ENCODE measurements at regions not wholly inside any gene's neighbourhood (a gene's known extent, or its start where the extent isn't known, plus 50 kb on each side); places are given as distances from the start of the nearest gene placed in this dataset.

DNA sequence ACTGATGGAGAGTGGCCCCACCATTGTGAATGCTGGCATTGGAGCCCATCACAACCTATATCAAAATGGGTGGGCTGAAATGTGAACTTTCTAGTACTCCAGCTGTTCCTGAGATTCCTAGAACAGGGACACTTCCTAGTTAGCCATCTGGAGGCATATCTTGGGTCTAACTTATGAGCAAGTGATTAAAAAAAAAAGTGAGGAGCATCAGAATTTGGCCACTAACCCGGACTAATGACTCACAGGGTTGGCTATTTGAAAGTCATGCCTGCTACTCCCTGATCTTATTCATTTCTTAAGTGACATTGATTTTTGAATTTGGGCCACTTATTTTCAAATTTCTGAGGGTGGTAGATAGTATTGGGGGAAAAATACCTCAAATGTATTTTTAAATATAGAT lies 216.6 kb downstream of the HRH4 start:
- no peak for FAIRE-seq

DNA sequence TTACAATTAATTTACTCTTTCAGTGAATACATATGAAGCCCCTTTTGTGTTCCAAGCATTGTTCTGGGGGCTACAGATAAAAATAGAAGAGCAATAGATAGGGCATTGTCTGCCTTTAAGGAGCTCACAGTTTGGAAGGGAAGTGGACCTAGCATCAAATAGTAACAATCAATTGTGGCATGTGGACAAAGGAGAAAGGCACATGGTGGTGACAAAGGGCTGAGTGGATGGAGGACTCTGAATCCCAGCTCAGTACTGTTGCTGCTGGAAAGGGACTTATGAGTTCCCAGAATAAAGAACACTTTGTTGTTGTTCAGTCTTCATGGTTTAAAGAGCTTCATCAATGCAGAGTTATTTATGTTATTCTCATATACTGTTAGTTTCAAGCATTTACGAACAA lies 217.7 kb downstream of the HRH4 start:
- FAIRE-seq = no peak

DNA sequence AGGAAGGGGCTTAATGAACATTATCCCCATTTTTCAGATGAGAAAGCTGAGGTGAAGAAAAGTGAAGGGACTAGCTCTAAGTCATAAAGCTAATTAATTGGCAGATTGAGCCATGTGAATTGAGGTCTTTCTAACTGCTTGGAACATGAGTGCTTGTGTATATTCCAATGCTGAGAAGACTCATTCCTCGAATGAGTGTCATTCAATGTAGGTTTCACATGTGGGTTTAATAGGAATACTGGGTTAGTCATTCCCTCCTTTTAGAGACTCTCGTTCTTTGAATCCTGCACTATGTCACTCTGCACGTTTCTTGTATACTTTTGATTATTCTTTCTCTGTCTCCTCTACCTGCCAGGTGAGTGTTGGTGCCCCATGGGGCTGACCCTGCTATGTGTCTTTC lies 218.2 kb downstream of the HRH4 start:
- FAIRE-seq = no peak

DNA sequence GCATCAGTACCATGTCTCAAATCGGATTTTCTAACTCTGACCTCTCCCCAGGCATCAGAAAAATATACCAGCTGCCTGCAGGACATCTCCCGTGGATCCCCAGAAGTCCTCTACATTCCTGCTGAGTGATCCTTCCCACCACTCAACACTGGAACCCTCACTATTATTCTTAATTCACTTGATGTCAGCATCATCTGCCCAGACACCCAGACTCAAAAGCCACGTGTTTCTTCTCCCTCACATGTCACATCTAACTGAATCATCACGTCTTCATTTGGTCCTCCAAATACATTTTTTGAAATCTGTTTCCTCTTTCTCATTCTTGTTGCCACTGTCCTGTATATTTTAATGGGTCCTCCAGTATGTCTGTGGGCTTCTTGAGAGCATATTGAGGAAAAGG lies 218.6 kb downstream of the HRH4 start:
- no peak for FAIRE-seq

DNA sequence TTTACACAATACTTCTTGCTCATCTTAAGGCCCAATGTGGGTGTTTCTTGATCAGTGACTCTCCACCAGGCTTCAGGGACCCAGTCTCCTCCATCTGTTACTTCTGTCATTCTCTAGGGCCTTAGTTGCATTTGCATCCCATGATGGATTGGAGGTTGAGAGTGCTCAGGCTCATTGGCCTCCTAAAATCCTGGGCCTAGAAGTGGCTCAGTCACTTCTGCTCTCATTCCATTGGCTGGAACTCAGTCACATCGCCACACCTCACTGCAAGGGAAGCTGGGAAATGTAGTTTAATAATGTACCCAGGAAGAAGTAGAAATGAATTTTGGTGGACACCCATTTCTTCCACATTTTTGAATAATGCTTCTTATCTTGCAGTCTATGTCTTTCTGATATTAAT lies 223.5 kb downstream of the HRH4 start:
- FAIRE-seq = no peak

DNA sequence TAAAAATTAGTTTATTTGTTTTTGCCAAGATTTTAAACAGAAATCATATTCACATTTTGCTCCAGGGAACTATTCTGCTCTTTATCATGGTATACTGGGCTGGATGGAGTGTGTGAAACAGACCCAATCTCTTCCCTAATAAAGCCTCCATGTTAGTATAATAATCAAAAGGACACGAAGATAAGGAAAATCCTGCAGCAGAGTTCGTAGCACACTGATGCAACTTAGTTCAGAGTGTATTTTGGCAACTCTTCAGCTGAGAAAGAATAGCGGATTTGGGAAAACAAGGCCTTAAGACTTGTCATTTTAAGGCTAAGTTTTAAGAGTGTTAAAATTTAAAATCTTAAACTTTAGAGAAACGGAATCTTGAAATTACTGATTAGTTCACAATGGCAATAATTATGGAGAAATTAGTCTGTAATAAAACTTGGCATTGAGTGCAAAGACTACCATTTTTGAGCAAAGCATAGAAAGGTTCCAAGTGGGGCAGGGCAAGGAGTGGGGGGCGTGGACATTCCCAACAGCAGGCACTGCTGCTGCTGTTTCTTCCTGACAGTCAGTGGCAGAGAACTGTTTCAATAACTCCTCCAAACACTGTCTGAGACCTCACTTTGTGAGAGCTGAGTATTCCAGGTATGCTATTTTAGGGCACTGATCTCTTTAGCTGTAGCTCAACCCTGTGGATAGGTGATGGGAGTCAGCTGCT lies 225.0 kb downstream of the HRH4 start:
- FAIRE-seq = no peak

DNA sequence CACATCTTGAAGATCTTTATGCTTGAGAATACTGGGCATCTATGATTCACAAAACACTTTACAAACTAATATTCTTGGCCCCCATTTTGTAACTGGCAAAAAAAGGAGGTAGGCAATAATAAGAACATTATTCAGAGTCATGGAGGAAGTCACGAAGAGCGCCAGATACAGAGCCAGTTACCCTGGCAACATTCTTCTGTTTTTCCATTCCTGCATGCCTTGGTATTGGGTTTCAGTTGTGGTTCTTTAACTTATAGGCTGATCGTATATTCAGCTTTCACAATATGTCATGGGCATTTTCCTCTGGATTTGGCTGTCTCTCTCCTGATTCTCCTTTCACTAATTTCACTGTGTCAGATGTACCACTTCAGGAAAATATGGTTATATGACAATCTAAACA lies 234.7 kb downstream of the HRH4 start:
- no peak for FAIRE-seq

DNA sequence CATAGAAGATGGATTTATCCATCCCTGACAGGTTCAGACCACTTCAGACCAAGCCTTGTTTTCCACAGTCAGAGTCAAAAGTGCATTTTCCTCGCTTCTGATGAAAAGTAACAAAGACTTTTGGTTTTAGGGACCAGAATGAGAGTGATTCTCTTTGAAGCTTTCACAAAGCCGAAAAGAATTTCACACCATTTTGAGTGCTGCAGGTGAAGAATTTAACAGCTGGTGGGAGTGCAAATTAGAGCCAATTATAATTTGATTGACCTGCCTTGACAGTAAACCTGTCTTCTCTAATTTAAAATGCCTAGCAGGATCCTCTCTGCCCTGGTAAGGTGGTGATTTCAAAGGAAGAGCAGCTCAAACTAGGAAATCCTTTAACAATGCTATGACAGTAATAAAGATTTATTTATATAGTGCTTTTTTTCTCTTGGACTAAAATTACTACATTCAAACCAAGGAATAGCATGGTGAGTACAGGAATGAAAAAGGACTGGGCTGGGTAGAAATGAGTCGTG lies 241.6 kb downstream of the HRH4 start:
- no peak for FAIRE-seq

DNA sequence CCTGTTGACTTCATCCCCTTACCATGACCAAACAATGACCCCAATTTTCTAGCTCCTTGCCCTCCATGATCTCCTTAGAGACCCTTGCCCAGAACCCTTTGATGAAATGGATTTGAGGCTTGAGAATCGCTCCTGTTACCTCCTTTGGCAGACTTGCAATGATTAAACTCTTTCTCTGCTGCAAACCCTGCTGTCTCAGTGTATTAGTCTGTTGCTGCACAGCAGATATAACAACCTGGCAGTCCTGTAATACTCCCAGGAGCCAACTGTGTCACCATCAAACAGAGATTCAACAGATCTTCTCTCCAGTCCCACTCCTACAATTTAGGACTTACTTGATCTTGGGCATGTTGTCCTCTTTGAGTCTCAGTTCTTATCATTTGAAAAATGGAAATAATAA lies 242.9 kb downstream of the HRH4 start:
- no peak for FAIRE-seq

DNA sequence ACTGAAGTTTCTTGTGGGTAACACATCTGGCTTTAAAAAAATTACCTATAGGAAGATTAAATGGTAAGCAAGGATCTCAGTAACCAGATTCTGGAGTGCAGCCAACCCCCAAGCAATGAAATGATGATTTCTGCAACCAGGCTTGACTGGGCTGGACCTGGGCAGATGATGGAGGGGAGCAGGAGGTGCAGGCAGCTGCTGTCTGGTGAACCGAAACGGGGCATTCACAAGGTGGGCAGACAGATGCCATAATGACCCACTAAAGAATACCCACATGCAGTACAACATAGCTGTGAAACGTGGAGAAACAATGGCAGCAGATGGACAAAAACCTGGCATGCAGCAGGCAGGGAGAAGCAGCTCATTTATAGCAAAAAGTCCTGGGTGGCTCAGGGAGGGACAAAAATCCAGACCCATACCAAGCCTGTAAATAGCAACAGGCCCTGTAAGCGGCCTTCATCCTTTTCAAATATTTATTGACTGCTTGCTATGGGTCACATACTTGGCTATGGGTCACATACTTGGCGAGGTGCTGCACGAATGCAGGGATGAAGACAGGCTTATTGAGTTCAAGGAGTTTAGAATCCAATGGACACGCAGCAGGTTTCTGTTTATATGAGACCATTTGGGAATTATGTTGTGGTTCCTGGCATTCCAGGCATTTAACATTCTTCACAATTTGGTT lies 244.7 kb downstream of the HRH4 start:
- no peak for FAIRE-seq

DNA sequence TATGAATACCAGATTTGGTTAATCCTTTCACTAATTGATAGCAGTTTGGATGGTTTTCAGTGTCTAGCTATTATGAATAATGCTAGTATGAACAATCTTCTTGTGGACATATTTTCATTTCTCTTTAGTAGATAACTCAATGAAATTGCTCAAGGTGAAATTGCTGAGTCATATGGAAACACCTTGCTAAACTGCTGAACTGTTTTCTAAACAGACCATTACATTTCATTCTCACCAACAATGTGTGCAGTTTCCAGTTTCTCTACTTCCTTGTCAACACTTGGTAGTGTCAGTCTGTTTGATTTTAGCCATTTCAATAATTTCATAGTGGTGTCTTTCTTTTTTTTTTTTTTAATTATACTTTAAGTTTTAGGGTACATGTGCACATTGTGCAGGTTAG lies 250.0 kb downstream of the HRH4 start:
- FAIRE-seq = no peak

DNA sequence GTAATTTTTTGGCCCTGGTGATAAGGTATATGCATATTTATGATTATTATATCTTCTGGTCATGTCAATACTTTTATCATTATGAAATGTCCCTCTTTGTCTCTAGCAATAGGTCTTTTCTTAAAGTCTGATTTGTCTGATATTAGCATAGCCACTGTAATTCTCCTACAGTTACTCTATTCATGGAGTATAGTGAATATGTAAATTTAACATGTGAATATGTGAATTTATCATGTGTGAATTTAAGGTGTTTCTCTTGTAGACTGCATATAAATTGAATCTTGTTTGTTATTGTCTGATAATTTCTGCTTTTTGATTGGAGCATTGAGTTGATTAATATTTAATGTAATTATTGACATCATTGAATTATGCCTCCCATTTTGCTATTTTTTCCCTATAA lies 259.4 kb downstream of the HRH4 start:
- no peak for FAIRE-seq

DNA sequence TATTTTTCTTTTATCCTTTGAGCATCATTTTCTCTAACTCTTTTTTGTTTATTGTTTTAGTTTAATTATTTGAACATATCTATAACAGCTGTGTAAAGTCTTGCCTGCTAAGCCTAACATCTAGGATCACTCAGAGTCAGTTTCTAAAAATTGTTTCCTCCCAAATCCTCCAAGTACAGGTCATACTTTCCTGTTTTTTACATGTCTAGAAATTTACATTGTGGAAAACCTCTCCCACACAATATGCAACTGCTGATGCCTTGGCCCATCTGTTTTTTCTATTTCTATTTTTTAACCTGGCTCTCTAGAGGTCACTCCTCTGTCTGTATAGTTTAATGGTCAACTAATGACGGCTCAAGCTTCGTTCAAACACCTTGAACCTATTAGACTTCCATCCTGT lies 261.0 kb downstream of the HRH4 start:
- FAIRE-seq = peak; percentile 70

DNA sequence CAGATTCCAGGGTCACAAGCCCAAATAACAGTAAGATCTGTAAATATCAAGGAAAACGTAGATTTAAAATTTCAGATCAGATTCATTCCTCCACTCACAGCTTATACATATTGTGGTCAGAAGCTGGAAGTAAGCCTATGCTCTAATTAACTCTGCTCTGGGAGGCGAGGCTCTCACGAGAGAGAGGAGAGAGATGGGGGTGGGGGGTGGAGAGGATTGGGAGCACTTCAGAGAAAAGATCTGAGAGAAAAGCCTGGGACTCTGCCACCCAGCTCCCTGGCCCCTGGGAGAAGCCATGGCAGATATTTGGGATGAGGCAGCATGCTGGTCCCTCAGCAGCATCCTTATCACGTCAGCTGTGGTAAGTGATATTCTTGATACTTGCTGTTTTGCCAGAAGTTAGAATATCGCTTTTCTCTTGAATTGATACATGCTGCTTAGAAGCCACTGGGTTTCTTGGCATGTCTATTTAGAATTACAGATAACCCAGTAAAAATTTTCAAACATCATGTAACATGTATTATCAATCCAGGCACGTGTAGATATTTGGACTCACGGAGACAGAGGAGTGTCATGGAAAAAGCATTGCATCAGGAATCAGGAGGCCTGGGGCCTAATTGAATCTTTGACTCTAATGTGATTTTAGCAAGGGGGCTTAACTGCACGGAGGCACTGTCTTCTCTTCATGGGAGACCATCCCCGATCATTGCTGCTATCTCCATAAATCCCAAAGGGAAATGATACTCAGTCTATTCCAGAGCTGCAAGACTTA lies 265.4 kb downstream of the HRH4 start:
- FAIRE-seq = no peak

DNA sequence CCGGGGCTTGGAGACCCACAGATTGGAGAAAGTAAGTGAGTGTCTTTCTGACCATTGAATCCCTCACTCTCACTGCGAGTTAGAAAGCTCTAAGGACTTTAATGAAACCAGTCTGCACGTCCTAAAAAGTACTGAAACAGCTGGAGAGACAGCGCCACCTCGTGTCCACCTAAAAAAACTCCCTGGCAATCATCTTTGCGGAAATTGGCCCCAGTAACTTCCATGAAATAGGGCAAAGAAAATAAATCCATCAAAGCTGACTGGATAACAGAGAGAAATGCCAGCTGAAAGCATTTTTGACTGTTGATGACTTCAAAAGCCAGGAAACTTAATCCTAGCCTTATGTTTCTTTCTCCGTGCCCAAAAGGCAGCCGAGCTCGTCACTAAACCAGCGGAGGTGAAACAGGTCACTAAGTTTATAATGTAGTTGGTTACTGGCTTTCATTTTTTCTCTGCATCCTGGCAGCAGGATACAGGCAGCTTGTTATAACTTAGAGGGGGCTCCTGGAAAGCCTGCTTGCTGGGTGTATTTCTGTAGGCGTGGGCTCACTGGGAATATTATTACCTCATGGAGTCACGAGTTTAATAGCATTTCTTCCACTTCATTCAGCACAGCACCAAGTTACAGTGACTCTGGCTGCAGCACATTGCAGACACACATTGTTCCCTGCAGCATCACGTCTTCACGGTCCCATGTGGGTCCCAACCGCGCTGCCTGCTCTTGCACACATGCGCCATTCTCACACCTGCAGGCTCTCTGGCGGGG lies 266.5 kb downstream of the HRH4 start:
- FAIRE-seq = peak; percentile 71

DNA sequence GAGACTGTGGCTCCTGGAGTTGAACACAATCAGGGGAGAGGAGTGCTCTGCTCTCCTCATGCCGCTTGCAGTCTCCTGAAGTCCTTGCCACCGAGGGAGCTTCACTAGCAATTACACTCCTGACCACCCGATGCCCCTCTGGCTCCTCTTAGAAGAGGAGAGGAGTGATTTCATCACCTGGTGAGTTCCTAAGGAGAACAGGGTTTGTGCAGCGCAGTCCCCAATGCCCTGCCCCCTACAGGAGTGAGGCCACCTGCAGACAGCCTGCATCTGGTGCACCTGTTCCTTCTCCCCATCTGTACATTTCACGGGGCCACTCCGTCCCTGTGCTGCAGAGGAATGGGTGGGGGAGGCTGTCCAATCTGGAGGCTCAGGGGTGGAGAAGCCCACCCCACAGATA lies 267.2 kb downstream of the HRH4 start:
- no peak for FAIRE-seq

DNA sequence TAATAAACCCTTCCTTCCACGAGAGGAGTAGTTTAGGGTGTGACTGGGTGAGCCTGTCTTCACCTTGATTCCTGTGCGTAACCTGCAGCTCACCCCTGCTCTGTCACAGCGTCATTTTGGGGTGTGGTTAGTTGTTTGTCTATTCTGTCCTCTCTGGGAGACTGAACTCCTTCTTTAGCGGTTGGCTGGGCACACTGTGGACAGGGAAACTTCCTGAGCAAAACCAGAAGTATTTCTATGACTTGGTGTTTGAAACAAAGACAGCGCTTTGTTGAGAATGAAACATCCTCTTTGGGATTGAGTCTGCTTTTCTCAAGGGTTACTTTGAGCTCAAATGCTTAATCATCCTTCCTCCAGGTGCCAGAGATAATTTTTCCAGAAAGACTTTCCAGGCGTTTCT lies 270.7 kb downstream of the HRH4 start:
- FAIRE-seq = no peak

DNA sequence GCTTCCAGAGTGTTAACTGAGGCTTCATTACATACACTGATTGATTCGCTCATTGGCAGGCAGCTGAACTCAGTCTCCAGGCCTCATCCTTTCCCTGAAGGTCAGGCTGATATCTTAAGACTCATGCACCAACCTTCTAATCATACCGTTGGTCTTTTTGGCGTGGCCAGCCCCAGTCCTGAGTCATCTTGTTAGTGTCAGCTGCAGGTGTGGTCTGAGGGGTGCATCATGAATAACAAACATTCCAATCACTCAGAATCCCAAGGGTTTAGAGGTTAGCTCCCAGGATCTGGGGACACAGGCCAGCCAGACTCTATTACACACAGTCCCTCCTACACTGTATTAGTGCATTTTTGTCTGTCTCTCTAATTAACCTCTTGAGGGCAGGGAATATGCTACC lies 271.5 kb downstream of the HRH4 start:
- FAIRE-seq = no peak

DNA sequence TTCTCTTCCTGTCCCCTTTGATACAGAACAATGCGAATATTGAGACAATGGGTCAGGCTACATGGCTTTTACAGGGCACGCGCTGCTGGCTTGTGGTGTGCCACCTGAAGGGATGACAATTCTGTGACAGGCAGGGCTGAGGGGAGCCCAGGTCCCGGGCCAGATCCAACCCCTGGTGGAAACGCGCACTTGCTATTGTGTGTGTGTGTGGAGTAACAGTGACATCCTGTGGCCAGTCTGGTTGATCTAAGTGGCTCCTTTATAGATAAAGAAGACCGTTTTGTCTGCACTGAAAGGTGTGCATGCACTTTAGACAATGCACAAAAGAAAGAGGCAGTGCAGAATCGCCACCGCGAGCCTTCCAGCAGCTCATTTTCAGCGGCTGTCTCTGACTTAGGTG lies 273.6 kb downstream of the HRH4 start:
- FAIRE-seq = no peak

DNA sequence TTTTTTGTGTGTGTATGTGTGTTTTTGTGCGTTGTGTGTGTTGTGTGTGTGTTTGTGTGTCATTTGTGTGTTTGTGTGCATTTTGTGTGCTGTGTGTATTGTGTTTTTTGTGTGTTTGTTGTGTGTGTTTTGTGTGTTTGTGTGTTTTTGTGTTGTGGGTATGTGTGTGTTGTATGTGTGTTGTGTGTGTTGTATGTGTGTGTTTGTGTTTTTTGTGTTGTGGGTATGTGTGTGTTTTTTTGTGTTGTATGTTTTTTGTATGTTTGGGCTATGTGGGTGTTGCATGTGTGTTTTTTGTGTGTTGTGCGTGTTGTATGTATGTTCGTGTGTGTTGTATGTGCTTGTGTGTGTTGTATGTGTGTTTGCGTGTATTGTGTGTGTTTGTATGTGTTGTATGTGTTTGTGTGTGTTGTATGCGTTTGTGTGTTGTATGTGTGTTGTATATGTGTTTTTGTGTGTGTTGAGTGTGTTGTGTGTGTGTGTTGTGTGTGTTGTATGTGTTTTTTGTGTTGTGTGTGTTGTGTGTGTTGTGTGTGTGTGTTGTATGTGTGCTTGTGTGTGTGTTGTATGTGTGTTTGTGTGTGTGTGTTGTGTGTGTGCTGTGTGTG lies 275.3 kb downstream of the HRH4 start:
- FAIRE-seq = no peak

DNA sequence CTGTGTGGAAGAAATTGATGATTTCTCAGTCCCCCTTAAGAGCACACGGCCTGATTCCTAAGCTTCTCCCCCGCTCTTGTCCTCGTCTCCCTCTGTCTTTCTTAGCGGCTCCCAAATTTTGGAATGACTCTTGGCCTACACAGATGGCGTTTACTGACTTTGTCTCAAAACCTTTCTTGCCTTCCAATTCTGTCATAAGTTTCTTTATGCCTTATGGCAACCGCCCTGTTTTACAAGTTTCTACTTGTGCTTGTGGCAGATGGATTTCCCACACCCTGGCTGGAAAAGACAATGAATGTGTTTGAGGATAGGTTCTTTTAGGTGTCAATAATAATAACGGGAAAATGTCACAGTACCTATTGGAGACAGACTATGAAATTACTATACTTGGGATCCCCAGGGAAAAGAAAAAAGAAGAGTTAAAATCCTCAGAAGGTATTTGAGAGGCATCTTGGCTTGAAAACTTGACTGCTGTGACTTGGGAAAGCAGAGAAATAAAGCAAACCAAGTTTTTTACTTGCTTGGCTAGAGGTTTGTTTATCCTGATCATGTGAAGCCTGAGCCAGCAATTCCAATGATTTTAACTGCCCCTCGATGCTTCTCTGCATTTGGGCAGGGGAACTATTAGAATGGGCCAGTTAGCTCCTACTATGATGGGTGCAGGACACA lies 276.4 kb downstream of the HRH4 start:
- no peak for FAIRE-seq

DNA sequence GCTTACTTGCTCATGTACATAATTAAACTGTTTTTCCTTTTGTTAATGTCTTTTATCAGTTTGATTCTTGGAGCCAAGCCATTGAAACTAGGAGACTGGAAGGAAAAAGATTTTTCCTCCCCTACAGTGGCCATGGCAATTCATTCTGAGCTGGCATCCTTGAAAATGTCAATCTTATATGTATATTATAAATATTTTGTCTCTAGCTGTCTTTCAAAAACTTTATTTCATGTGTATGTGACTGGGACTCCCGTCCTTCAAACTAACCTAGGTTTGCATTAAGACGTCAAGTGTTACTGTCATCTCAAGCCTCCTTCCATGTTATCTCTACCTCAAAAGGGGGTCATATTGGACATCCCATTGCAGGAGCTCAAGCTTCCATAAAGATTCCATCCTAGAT lies 280.4 kb downstream of the HRH4 start:
- no peak for FAIRE-seq

Data from endometrium (tissue), 2 donors.